RWPE2 (cell line): ENCODE measurements at regions not wholly inside any gene's neighbourhood (a gene's known extent, or its start where the extent isn't known, plus 50 kb on each side); places are given as distances from the start of the nearest gene placed in this dataset.
"Not testable (repeated sequence)": the region's sequence is repeated elsewhere in the genome, so short reads cannot be mapped to it uniquely, and the experiment has no call there.

Source experiments
- ATAC-seq: fragments of 200-7000 bp; cut with Tn5 transposase; 3 replicates; pipeline ENCODE4 v1.9.1; 2021; ENCODE audit warnings: low read depth
- DNase-seq: peaks from one replicate; pipeline ENCODE4 v3.0.0-alpha.2; 2020; ENCODE audit warnings: low spot score
- H3K27ac ChIP-seq: fragments of 450-650 bp; 2 replicates; pipeline ENCODE4 v1.5.1; 2017; ENCODE audit warnings: mild to moderate bottlenecking; ENCODE audit not compliant: poor library complexity, severe bottlenecking
- H3K27me3 ChIP-seq: fragments of 250-450 bp; sonication (Bioruptor Pico); 2 replicates; pipeline ENCODE4 v1.5.1; 2021; ENCODE audit warnings: mild to moderate bottlenecking, moderate library complexity; ENCODE audit not compliant: insufficient read depth, poor library complexity, severe bottlenecking
- H3K36me3 ChIP-seq: fragments of 250-450 bp; sonication (Bioruptor Pico); 2 replicates; pipeline ENCODE4 v1.5.1; 2020; ENCODE audit warnings: low read depth, mild to moderate bottlenecking, moderate library complexity
- H3K4me1 ChIP-seq: fragments of 250-450 bp; sonication (Bioruptor Pico); 2 replicates; pipeline ENCODE4 v1.5.1; 2021; ENCODE audit warnings: mild to moderate bottlenecking, moderate library complexity; ENCODE audit not compliant: insufficient read depth, poor library complexity, severe bottlenecking
- H3K4me3 ChIP-seq: fragments of 250-450 bp; sonication (Bioruptor Pico); 2 replicates; pipeline ENCODE4 v1.5.1; 2021; ENCODE audit warnings: mild to moderate bottlenecking, moderate library complexity; ENCODE audit not compliant: severe bottlenecking
- H3K9me3 ChIP-seq: fragments of 250-450 bp; sonication (Bioruptor Pico); 2 replicates; pipeline ENCODE4 v1.5.1; 2021; ENCODE audit warnings: mild to moderate bottlenecking, moderate library complexity; ENCODE audit not compliant: severe bottlenecking
- TF ChIP-seq, protein P1 (sequence below): fragments of 450-650 bp; IDR thresholded peaks from one replicate; pipeline ENCODE4 v1.5.1; 2017; ENCODE audit warnings: mild to moderate bottlenecking, moderate library complexity; ENCODE audit not compliant: poor library complexity, severe bottlenecking

GRCh38 chr1:185435696-185436379, 118.8 kb upstream of the IVNS1ABP start:
- no peaks in the 10 kb centered on the region for H3K27me3 ChIP-seq
- H3K36me3 ChIP-seq, result no peaks in the 10 kb centered on the region
- no peak for DNase-seq
- no peak overlapping the region for H3K4me3 ChIP-seq
- peaks cover 20% of the 10 kb centered on the region for H3K4me1 ChIP-seq
- no peak for ATAC-seq
- TF ChIP-seq, protein P1, sequence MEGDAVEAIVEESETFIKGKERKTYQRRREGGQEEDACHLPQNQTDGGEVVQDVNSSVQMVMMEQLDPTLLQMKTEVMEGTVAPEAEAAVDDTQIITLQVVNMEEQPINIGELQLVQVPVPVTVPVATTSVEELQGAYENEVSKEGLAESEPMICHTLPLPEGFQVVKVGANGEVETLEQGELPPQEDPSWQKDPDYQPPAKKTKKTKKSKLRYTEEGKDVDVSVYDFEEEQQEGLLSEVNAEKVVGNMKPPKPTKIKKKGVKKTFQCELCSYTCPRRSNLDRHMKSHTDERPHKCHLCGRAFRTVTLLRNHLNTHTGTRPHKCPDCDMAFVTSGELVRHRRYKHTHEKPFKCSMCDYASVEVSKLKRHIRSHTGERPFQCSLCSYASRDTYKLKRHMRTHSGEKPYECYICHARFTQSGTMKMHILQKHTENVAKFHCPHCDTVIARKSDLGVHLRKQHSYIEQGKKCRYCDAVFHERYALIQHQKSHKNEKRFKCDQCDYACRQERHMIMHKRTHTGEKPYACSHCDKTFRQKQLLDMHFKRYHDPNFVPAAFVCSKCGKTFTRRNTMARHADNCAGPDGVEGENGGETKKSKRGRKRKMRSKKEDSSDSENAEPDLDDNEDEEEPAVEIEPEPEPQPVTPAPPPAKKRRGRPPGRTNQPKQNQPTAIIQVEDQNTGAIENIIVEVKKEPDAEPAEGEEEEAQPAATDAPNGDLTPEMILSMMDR, result no peak
- H3K27ac ChIP-seq, result no peak overlapping the region
- H3K9me3 ChIP-seq, result no peaks in the 10 kb centered on the region

GRCh38 chr1:185434721-185435120, 117.7 kb upstream of the IVNS1ABP start:
- H3K4me3 ChIP-seq, result no peak overlapping the region
- no peaks in the 10 kb centered on the region for H3K36me3 ChIP-seq
- ATAC-seq (no peak), DNase-seq (no peak)
- H3K9me3 ChIP-seq, result no peaks in the 10 kb centered on the region
- H3K27ac ChIP-seq, result no peak overlapping the region
- no peaks in the 10 kb centered on the region for H3K27me3 ChIP-seq
- TF ChIP-seq, protein P1, result no peak
- peaks cover 11% of the 10 kb centered on the region for H3K4me1 ChIP-seq

DNA sequence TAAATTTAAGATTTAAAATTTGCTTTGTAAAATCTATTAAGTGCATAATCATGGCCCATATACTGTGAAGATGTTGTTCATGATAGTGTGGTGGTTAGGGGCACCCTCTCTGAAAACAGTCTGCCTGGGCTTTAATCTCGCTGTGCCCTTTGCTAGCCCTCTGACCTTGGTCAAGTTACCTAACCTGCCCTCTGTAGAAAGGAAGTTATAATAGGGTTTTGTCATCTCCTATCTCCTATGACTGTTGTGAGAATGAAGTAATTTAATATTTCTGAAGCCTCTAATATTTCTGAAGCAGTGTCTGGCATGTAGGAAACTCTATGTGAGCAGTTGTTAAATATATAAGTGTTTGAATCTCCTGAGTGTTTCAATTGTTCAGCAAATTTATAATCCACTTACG, 116.6 kb upstream of the IVNS1ABP start:
- no peak for ATAC-seq
- no peak overlapping the region for H3K4me3 ChIP-seq
- TF ChIP-seq, protein P1, result no peak

GRCh38 chr1:185432948-185433347, 115.9 kb upstream of the IVNS1ABP start:
- Histone ChIP-seq H3K4me3 (no peak overlapping the region), H3K4me1 (no peaks in the 10 kb centered on the region), H3K9me3 (no peaks in the 10 kb centered on the region), H3K36me3 (no peaks in the 10 kb centered on the region), H3K27ac (no peak overlapping the region), H3K27me3 (no peaks in the 10 kb centered on the region)
- no peak for ATAC-seq
- no peak for DNase-seq
- TF ChIP-seq, protein P1, result no peak

More for the DNA sequence above, 116.6 kb upstream of the IVNS1ABP start:
- Histone ChIP-seq H3K27me3 (no peaks in the 10 kb centered on the region), H3K4me1 (peaks cover 1% of the 10 kb centered on the region), H3K36me3 (no peaks in the 10 kb centered on the region), H3K27ac (no peak overlapping the region), H3K9me3 (no peaks in the 10 kb centered on the region)
- DNase-seq, result no peak

- H3K36me3 ChIP-seq, result no peaks in the 10 kb centered on the region
- no peak overlapping the region for H3K4me3 ChIP-seq
- ATAC-seq (no peak), DNase-seq (no peak)
- no peaks in the 10 kb centered on the region for H3K27me3 ChIP-seq
- TF ChIP-seq, protein P1, result no peak
- no peak overlapping the region for H3K27ac ChIP-seq
- no peaks in the 10 kb centered on the region for H3K9me3 ChIP-seq
- H3K4me1 ChIP-seq, result no peaks in the 10 kb centered on the region
Measured at GRCh38 chr1:185431612-185432011, 114.6 kb upstream of the IVNS1ABP start.

- H3K4me1 ChIP-seq, H3K27me3 ChIP-seq, H3K27ac ChIP-seq, H3K9me3 ChIP-seq, DNase-seq, H3K36me3 ChIP-seq, H3K4me3 ChIP-seq, ATAC-seq: not testable (repeated sequence)
Measured at GRCh38 chr1:185429668-185430067, 112.6 kb upstream of the IVNS1ABP start.
